Left lung (tissue), 4 donors: ENCODE measurements at regions not wholly inside any gene's neighbourhood (a gene's known extent, or its start where the extent isn't known, plus 50 kb on each side); places are given as distances from the start of the nearest gene placed in this dataset.

Source experiments
- ATAC-seq: fragments of 200-7000 bp; cut with Tn5 transposase; one replicate; pipeline ENCODE4 v1.9.1; 2020; ENCODE audit warnings: moderate library complexity
- DNase-seq, 4 donors: peaks; one replicate each; pipeline ENCODE4 v3.0.0-alpha.2; 2013 to 2020
- H3K27ac ChIP-seq, 2 donors: fragments of 200-600 bp; sonication (generic) in 1 of 2; one replicate each; pipeline versions ENCODE4 v1.5.0 to v1.8.0; 2020 to 2021
- H3K27me3 ChIP-seq, 2 donors: fragments of 200-600 bp; sonication (generic) in 1 of 2; one replicate each; pipeline versions ENCODE4 v1.5.0 to v1.8.0; 2020 to 2021
- H3K36me3 ChIP-seq, 2 donors: fragments of 200-600 bp; sonication (generic) in 1 of 2; one replicate each; pipeline versions ENCODE4 v1.5.0 to v1.8.0; 2020 to 2021
- H3K4me1 ChIP-seq, 2 donors: fragments of 200-600 bp; one replicate each; pipeline ENCODE4 v1.8.0; 2021
- H3K4me3 ChIP-seq, 2 donors: fragments of 200-600 bp; sonication (generic) in 1 of 2; one replicate each; pipeline versions ENCODE4 v1.5.0 to v1.8.0; 2020 to 2021; ENCODE audit warnings: mild to moderate bottlenecking in 1 of 2
- H3K9me3 ChIP-seq, 2 donors: fragments of 200-600 bp; sonication (generic) in 1 of 2; one replicate each; pipeline versions ENCODE4 v1.5.0 to v1.8.0; 2020 to 2021
- intact Hi-C, 2 donors: fragments of 100-400 bp; cut with DNase I; formaldehyde crosslinking; loops; one replicate each; pipeline versions ENCODE4 v1.11.2 to v1.14.2; 2022
- TF ChIP-seq, protein P1 (sequence below), 2 donors: fragments of 200-600 bp; sonication (generic) in 1 of 2; IDR thresholded peaks; one replicate each; pipeline versions ENCODE4 v1.5.0 to v1.8.0; 2021; ENCODE audit warnings: antibody characterized with exemption in 2 of 2
- donor health status: DM: no; HTN: yes; CAD: no.
- donor health status: DM: no; HTN: no; CAD: no.

DNA sequence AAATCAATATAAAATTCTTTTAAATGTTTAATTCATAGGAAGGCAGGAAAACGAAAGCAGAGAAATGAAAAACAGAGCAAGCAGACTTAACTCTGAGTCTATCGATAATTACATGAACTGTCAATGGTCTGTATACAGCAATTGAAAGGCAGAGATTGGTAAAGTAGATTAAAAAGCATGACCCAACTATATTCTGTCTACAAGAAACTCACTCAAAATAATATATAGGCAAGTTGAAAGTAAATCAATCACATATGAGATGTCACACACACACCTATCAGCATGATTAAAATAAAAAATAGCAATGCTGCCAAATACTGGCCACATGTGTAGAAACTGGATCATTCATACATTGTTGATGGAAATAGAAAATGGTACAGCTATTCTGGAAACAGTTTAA lies 136.4 kb upstream of the CYP1B1 start:
- DNase-seq (no peak), ATAC-seq (no peak)
- H3K27ac ChIP-seq, result no peak overlapping the region
- no peaks in the 10 kb centered on the region for H3K9me3 ChIP-seq
- no peak overlapping the region for H3K4me3 ChIP-seq
- H3K36me3 ChIP-seq, result no peaks in the 10 kb centered on the region
- TF ChIP-seq, protein P1, sequence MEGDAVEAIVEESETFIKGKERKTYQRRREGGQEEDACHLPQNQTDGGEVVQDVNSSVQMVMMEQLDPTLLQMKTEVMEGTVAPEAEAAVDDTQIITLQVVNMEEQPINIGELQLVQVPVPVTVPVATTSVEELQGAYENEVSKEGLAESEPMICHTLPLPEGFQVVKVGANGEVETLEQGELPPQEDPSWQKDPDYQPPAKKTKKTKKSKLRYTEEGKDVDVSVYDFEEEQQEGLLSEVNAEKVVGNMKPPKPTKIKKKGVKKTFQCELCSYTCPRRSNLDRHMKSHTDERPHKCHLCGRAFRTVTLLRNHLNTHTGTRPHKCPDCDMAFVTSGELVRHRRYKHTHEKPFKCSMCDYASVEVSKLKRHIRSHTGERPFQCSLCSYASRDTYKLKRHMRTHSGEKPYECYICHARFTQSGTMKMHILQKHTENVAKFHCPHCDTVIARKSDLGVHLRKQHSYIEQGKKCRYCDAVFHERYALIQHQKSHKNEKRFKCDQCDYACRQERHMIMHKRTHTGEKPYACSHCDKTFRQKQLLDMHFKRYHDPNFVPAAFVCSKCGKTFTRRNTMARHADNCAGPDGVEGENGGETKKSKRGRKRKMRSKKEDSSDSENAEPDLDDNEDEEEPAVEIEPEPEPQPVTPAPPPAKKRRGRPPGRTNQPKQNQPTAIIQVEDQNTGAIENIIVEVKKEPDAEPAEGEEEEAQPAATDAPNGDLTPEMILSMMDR (IDR thresholded peaks at IDR 0.05), result no peak
- intact Hi-C loops, result no loop called here
- H3K4me1 ChIP-seq, result peaks cover 0 to 25% of the 10 kb centered on the region in 2 donors
- no peaks in the 10 kb centered on the region for H3K27me3 ChIP-seq

GRCh38 chr2:38207168-38207567 lies 131.2 kb upstream of the CYP1B1 start:
- H3K27ac ChIP-seq, result no peak overlapping the region
- no peaks in the 10 kb centered on the region for H3K36me3 ChIP-seq
- H3K4me3 ChIP-seq, result no peak overlapping the region
- no peaks in the 10 kb centered on the region for H3K9me3 ChIP-seq
- intact Hi-C loops, result no loop called here
- DNase-seq, result no peak
- H3K27me3 ChIP-seq, result no peaks in the 10 kb centered on the region
- H3K4me1 ChIP-seq, result no peaks in the 10 kb centered on the region
- TF ChIP-seq, protein P1 (IDR thresholded peaks at IDR 0.05), result no peak
- no peak for ATAC-seq

- TF ChIP-seq, protein P1 (IDR thresholded peaks at IDR 0.05), result no peak
- H3K27me3 ChIP-seq, result peaks cover 0 to 5% of the 10 kb centered on the region in 2 donors
- no peaks in the 10 kb centered on the region for H3K4me1 ChIP-seq
- H3K36me3 ChIP-seq, result no peaks in the 10 kb centered on the region
- ATAC-seq (no peak), DNase-seq (no peak)
- no peaks in the 10 kb centered on the region for H3K9me3 ChIP-seq
- H3K27ac ChIP-seq, result no peak overlapping the region
- intact Hi-C loops, result no loop called here
- no peak overlapping the region for H3K4me3 ChIP-seq
These were observed 127.5 kb upstream of the CYP1B1 start for GRCh38 chr2:38203446-38203810.

DNA sequence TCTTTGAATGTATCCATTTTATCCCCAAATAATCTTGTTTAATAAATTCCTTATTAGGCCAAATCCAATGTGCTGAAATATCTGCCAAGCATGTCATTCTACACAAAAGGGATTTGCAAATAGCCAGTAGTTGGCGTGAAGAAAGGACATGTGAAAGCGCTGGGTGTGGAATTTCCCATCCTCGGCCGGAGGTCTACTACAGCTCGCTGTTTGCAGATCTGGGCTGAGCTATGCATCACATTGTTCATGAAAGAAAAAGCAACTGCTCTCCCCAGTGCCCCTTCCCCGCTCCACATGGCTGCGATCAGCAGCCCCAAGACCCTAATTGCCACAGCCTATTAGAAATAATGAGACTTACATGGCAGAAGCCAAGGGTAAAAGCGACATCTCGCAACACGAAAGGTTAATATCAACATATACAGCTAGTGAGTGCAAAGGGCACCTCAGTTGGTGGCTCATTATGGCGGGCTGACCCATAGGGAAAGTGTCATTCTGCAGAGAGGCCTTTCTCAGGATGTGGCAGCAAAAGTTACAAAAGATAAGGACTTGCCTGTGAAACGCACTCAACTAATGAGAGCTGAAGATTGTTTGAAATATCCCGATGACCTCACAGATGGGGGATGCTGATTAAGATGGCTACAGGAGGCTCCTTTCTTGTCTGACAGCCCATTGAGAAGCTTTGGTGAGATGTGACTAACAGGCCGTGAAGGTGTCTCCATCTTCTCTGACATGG lies 126.9 kb upstream of the CYP1B1 start:
- Histone ChIP-seq H3K4me3 (no peak overlapping the region), H3K9me3 (no peaks in the 10 kb centered on the region), H3K27me3 (peaks cover 0 to 5% of the 10 kb centered on the region in 2 donors), H3K36me3 (no peaks in the 10 kb centered on the region), H3K4me1 (no peaks in the 10 kb centered on the region), H3K27ac (no peak overlapping the region)
- intact Hi-C loops, result no loop called here
- DNase-seq (no peak), ATAC-seq (no peak)
- TF ChIP-seq, protein P1 (IDR thresholded peaks at IDR 0.05), result no peak

DNA sequence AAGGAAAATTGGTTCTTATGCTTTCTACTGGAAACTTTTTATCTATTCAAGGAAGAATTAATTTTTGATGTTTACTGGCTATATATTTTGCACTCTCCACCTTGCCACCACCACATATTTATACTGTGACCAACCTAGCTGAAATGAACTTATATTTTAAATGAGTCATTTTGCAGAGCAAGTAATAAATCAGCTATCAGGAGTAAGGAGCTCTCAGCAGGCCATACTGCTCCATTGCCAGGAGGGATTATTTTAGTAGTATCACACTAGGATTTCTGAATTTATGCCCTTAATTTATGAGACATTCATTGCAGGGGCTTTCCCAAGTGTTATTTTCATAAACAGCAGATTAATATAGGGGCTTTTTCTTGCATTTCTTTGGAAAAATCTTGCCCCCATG lies 125.8 kb upstream of the CYP1B1 start:
- no peaks in the 10 kb centered on the region for H3K9me3 ChIP-seq
- H3K27me3 ChIP-seq, result peaks cover 0 to 5% of the 10 kb centered on the region in 2 donors
- H3K4me1 ChIP-seq, result no peaks in the 10 kb centered on the region
- DNase-seq (no peak), ATAC-seq (no peak)
- no peak overlapping the region for H3K27ac ChIP-seq
- no peak overlapping the region for H3K4me3 ChIP-seq
- TF ChIP-seq, protein P1 (IDR thresholded peaks at IDR 0.05), result no peak
- no peaks in the 10 kb centered on the region for H3K36me3 ChIP-seq
- intact Hi-C loops, result no loop called here
